IMR-90 (cell line): ENCODE measurements at regions not wholly inside any gene's neighbourhood (a gene's known extent, or its start where the extent isn't known, plus 50 kb on each side); places are given as distances from the start of the nearest gene placed in this dataset.

Source experiments
- ATAC-seq: fragments of 200-7000 bp; cut with Tn5 transposase; 2 replicates; pipeline ENCODE4 v1.9.1; 2020; ENCODE audit warnings: low read depth, mild to moderate bottlenecking, moderate library complexity
- BruUV-seq: library from RNA; stranded (reverse); fragments of 400-500 nt; replicated peaks from 2 replicates; lab custom pipeline; 2021; lab: Mats Ljungman, UMichigan
- CTCF ChIA-PET: fragments of 300-600 bp; formaldehyde crosslinking; extraction: SDS; loops from one replicate; lab custom pipeline; 2021; ENCODE audit warnings: antibody characterized with exemption; lab: Yijun Ruan, JAX
- POLR2A ChIA-PET: fragments of 300-600 bp; sonication (Branson Sonifier 250); formaldehyde crosslinking; loops from one replicate; lab custom pipeline; 2022; ENCODE audit warnings: antibody characterized with exemption; ENCODE audit not compliant: unreplicated experiment; lab: Charles Lee
- DNase-seq: peaks from one replicate; pipeline ENCODE4 v3.0.0; 2013
- H2AFZ ChIP-seq: replicated peaks from 2 replicates; pipeline ENCODE3; 2013; ENCODE audit warnings: low read length, mild to moderate bottlenecking; ENCODE audit not compliant: poor library complexity
- H2AK5ac ChIP-seq: 2 replicates; pipeline ENCODE4 v1.6.1; 2013; ENCODE audit warnings: low read depth, low read length, inconsistent platforms
- H2AK9ac ChIP-seq: replicated peaks from 2 replicates; pipeline ENCODE3; 2013; ENCODE audit warnings: mild to moderate bottlenecking, low read depth, low read length, moderate library complexity; ENCODE audit not compliant: poor library complexity
- H2BK120ac ChIP-seq: 2 replicates; pipeline ENCODE4 v1.6.1; 2013; ENCODE audit warnings: low read depth, low read length, inconsistent platforms
- H2BK15ac ChIP-seq: 3 replicates; pipeline ENCODE4 v1.6.1; 2013; ENCODE audit warnings: low read depth, low read length, inconsistent platforms
- H2BK20ac ChIP-seq: 2 replicates; pipeline ENCODE4 v1.6.1; 2013; ENCODE audit warnings: low read depth, mild to moderate bottlenecking, inconsistent platforms, low read length, moderate library complexity
- H2BK5ac ChIP-seq: 2 replicates; pipeline ENCODE4 v1.6.1; 2013; ENCODE audit warnings: mild to moderate bottlenecking, low read depth, low read length, inconsistent platforms; ENCODE audit not compliant: poor library complexity, severe bottlenecking
- H3K14ac ChIP-seq: replicated peaks from 2 replicates; pipeline ENCODE4 v1.6.1; 2013; ENCODE audit warnings: low read depth, low read length, inconsistent platforms
- H3K18ac ChIP-seq: 2 replicates; pipeline ENCODE4 v1.6.1; 2013; ENCODE audit warnings: low read depth, low read length, control low read depth
- H3K23ac ChIP-seq: 2 replicates; pipeline ENCODE4 v1.6.1; 2013; ENCODE audit warnings: low read depth, low read length, inconsistent platforms
- H3K27ac ChIP-seq: 2 replicates; pipeline ENCODE4 v1.5.1; 2013; ENCODE audit warnings: mild to moderate bottlenecking, control low read depth, low read length; ENCODE audit not compliant: insufficient read depth
- H3K27me3 ChIP-seq: 2 replicates; pipeline ENCODE4 v1.6.1; 2013; ENCODE audit warnings: low read length; ENCODE audit not compliant: control insufficient read depth, insufficient read depth
- H3K36me3 ChIP-seq: 2 replicates; pipeline ENCODE4 v1.6.1; 2013; ENCODE audit warnings: low read length, mixed read lengths; ENCODE audit not compliant: control insufficient read depth, insufficient read depth
- H3K4ac ChIP-seq: 2 replicates; pipeline ENCODE4 v1.6.1; 2013; ENCODE audit warnings: low read depth, low read length, inconsistent platforms
- H3K4me1 ChIP-seq: 2 replicates; pipeline ENCODE4 v1.6.1; 2013; ENCODE audit warnings: low read length, mixed read lengths; ENCODE audit not compliant: control insufficient read depth, insufficient read depth
- H3K4me2 ChIP-seq: 2 replicates; pipeline ENCODE4 v1.6.1; 2013; ENCODE audit warnings: low read depth, mild to moderate bottlenecking, control low read depth, low read length, moderate library complexity
- H3K4me3 ChIP-seq: 2 replicates; pipeline ENCODE4 v1.5.1; 2013; ENCODE audit warnings: low read depth, mild to moderate bottlenecking, control low read depth, low read length, moderate library complexity; ENCODE audit not compliant: insufficient read depth
- H3K56ac ChIP-seq: 2 replicates; pipeline ENCODE4 v1.6.1; 2013; ENCODE audit warnings: low read length, inconsistent platforms; ENCODE audit not compliant: insufficient read depth; ENCODE audit errors: extremely low read depth
- H3K79me1 ChIP-seq, 2 experiments: 2 replicates each; pipeline ENCODE4 v1.6.1; 2013; ENCODE audit warnings: low read length in 2 of 2, inconsistent platforms in 1 of 2, low read depth in 1 of 2
- H3K9ac ChIP-seq: 2 replicates; pipeline ENCODE4 v1.6.1; 2013; ENCODE audit warnings: low read depth, low read length, control low read depth
- H3K9me1 ChIP-seq: 2 replicates; pipeline ENCODE4 v1.6.1; 2013; ENCODE audit warnings: low read length, inconsistent platforms; ENCODE audit not compliant: insufficient read depth
- H3K9me3 ChIP-seq: 2 replicates; pipeline ENCODE4 v1.6.1; 2013; ENCODE audit warnings: low read length; ENCODE audit not compliant: control insufficient read depth, insufficient read depth
- H4K20me1 ChIP-seq: 2 replicates; pipeline ENCODE4 v1.6.1; 2013; ENCODE audit warnings: low read length, inconsistent platforms; ENCODE audit not compliant: insufficient read depth
- H4K5ac ChIP-seq: 2 replicates; pipeline ENCODE4 v1.6.1; 2013; ENCODE audit warnings: mild to moderate bottlenecking, low read depth, low read length, control low read depth
- H4K8ac ChIP-seq, 2 experiments: 2 replicates each; pipeline ENCODE4 v1.6.1; 2013; ENCODE audit warnings: low read depth in 2 of 2, low read length in 2 of 2, control low read depth in 1 of 2, inconsistent platforms in 1 of 2
- H4K91ac ChIP-seq: 2 replicates; pipeline ENCODE4 v1.6.1; 2013; ENCODE audit warnings: low read depth, low read length, inconsistent platforms; ENCODE audit not compliant: insufficient read depth
- CEBPB ChIP-seq: IDR thresholded peaks from 2 replicates; pipeline ENCODE4 v1.6.1; 2012; ENCODE audit warnings: low read depth, low read length, improper control_type of control experiment
- FOS ChIP-seq: fragments of 150-350 bp; IDR thresholded peaks from 2 replicates; pipeline ENCODE4 v1.6.1; 2016; ENCODE audit warnings: low read depth, low read length
- WGBS, 2 experiments: methylation state at CpG; one replicate each; pipeline versions ENCODE4 v1.1.5 to v1.1.7; 2013; ENCODE audit warnings: missing lambda C conversion rate in 2 of 2; ENCODE audit not compliant: insufficient read length in 1 of 2; ENCODE audit errors: extremely low coverage in 2 of 2; 5-methylcytosine and 5-hydroxymethylcytosine counted together
- dilution Hi-C: fragments of 300-500 bp; cut with HindIII; formaldehyde crosslinking; loops from one replicate; pipeline ENCODE4 v1.14.3; 2018; ENCODE audit warnings: low sequenced_read_pairs; ENCODE audit not compliant: unreplicated experiment
- in situ Hi-C: fragments of 300-500 bp; cut with MboI; formaldehyde crosslinking; loops from 3 replicates; pipeline ENCODE4 v1.14.3; 2019; ENCODE audit warnings: low sequenced_read_pairs, inconsistent platforms, mixed read lengths
- intact Hi-C: fragments of 100-400 bp; cut with micrococcal nuclease; formaldehyde crosslinking; loops from 2 replicates; pipeline ENCODE4 v1.10.0; 2022

GRCh38 chr4:148834804-148835631 is 392.8 kb upstream of the NR3C2 start:
- H2AK5ac ChIP-seq, result peak overlapping the region; percentile 44; the same call in 1 of the 2 replicates
- peak overlapping the region; percentile 66 to 93 for H4K8ac ChIP-seq
- peaks cover 4% of the 10 kb centered on the region; the same call in 1 of the 2 replicates for H3K4me1 ChIP-seq
- peak overlapping the region; percentile 52; the same call in 1 of the 2 replicates for H3K4me2 ChIP-seq
- H3K27me3 ChIP-seq, result no peaks in the 10 kb centered on the region
- H4K91ac ChIP-seq, result peak overlapping the region; percentile 49
- peak overlapping the region; percentile 76; the same call in 1 of the 2 replicates for H3K18ac ChIP-seq
- peak overlapping the region; percentile 60 for H2BK120ac ChIP-seq
- peak overlapping the region; percentile 68; the same call in 1 of the 2 replicates for H3K23ac ChIP-seq
- H3K14ac ChIP-seq, result peak overlapping the region; percentile 71
- WGBS, 2 experiments, result no CpG with 5 or more reads among the region's 6 CpGs
- dilution Hi-C loops (no loop called here), intact Hi-C loops (no loop called here), in situ Hi-C loops (no loop called here)
- H3K4ac ChIP-seq, result peak overlapping the region; percentile 64; the same call in 1 of the 2 replicates
- H3K36me3 ChIP-seq, result no peaks in the 10 kb centered on the region
- H3K79me1 ChIP-seq, result no peaks in the 10 kb centered on the region
- peak overlapping the region; percentile 60 for H2BK5ac ChIP-seq
- no peak overlapping the region for H3K9ac ChIP-seq
- no peaks in the 10 kb centered on the region for H3K9me1 ChIP-seq
- H4K5ac ChIP-seq, result peak overlapping the region; percentile 88
- H3K4me3 ChIP-seq, result no peak overlapping the region
- H2BK15ac ChIP-seq, result peak overlapping the region; percentile 33; the same call in 1 of the 3 replicates
- ChIA-PET POLR2A (no interaction called here), CTCF (interaction anchor here (0.6 kb wide), 1 partner anchor 11 kb away, joined by 4 read pairs; no protein-coding TSS in a partner anchor)
- TF ChIP-seq CEBPB, result peak; percentile 58
- TF ChIP-seq FOS, result no peak
- peak overlapping the region; percentile 38 for H2AFZ ChIP-seq
- no peaks in the 10 kb centered on the region for H3K9me3 ChIP-seq
- ATAC-seq (peak; percentile 84), DNase-seq (peak; percentile 61)
- BruUV-seq, result no TSS peak
- no peaks in the 10 kb centered on the region for H4K20me1 ChIP-seq
- H3K27ac ChIP-seq, result no peak overlapping the region
- H2AK9ac ChIP-seq, result no peak overlapping the region
- H2BK20ac ChIP-seq, result peak overlapping the region; percentile 61
- H3K56ac ChIP-seq, result no peak overlapping the region
